H9 (cell line): ENCODE measurements at regions not wholly inside any gene's neighbourhood (a gene's known extent, or its start where the extent isn't known, plus 50 kb on each side); places are given as distances from the start of the nearest gene placed in this dataset.

Source experiments
- DNase-seq: peaks from one replicate; pipeline ENCODE4 v3.0.0-alpha.2; 2017
- H2AFZ ChIP-seq: one replicate; pipeline ENCODE4 v1.6.1; 2013; ENCODE audit warnings: mild to moderate bottlenecking, low read length, control low read depth, moderate library complexity
- H2AK5ac ChIP-seq: 2 replicates; pipeline ENCODE4 v1.6.1; 2013; ENCODE audit warnings: low read length, control low read depth, mixed read lengths; ENCODE audit not compliant: insufficient read length
- H2BK120ac ChIP-seq: one replicate; pipeline ENCODE4 v1.6.1; 2013; ENCODE audit warnings: low read depth, mild to moderate bottlenecking, low read length, control low read depth, inconsistent platforms; ENCODE audit not compliant: poor library complexity, severe bottlenecking
- H2BK12ac ChIP-seq: 2 replicates; pipeline ENCODE4 v1.6.1; 2013; ENCODE audit warnings: low read length, control low read depth, mixed read lengths, low read depth; ENCODE audit not compliant: insufficient read length
- H2BK15ac ChIP-seq: 2 replicates; pipeline ENCODE4 v1.6.1; 2013; ENCODE audit warnings: low read depth, low read length, control low read depth
- H2BK20ac ChIP-seq: one replicate; pipeline ENCODE4 v1.6.1; 2013; ENCODE audit warnings: low read depth, mild to moderate bottlenecking, low read length, control low read depth, inconsistent platforms; ENCODE audit not compliant: poor library complexity, severe bottlenecking
- H2BK5ac ChIP-seq: 2 replicates; pipeline ENCODE4 v1.6.1; 2013; ENCODE audit warnings: low read length, control low read depth, mixed read lengths; ENCODE audit not compliant: insufficient read length
- H3K14ac ChIP-seq: 2 replicates; pipeline ENCODE4 v1.6.1; 2013; ENCODE audit warnings: low read length, control low read depth; ENCODE audit not compliant: insufficient read depth
- H3K18ac ChIP-seq: 2 replicates; pipeline ENCODE4 v1.6.1; 2013; ENCODE audit warnings: low read depth, mild to moderate bottlenecking, mixed read lengths, low read length, control low read depth; ENCODE audit not compliant: insufficient read length
- H3K23ac ChIP-seq: 2 replicates; pipeline ENCODE4 v1.6.1; 2013; ENCODE audit warnings: low read length, control low read depth, mixed read lengths, low read depth; ENCODE audit not compliant: insufficient read length
- H3K23me2 ChIP-seq: 2 replicates; pipeline ENCODE4 v1.6.1; 2013; ENCODE audit warnings: low read depth, mild to moderate bottlenecking, mixed read lengths, low read length, control low read depth; ENCODE audit not compliant: insufficient read length, poor library complexity, severe bottlenecking
- H3K27ac ChIP-seq: 2 replicates; pipeline ENCODE4 v1.5.1; 2013; ENCODE audit warnings: low read length, control low read depth, mixed read lengths, low read depth; ENCODE audit not compliant: insufficient read length
- H3K27me3 ChIP-seq: 2 replicates; pipeline ENCODE4 v1.6.1; 2013; ENCODE audit warnings: low read length, control low read depth, inconsistent platforms; ENCODE audit not compliant: insufficient read depth
- H3K4ac ChIP-seq: 2 replicates; pipeline ENCODE4 v1.6.1; 2013; ENCODE audit warnings: low read depth, mild to moderate bottlenecking, control low read depth, inconsistent platforms, low read length, moderate library complexity
- H3K4me1 ChIP-seq: 2 replicates; pipeline ENCODE4 v1.6.1; 2013; ENCODE audit warnings: low read length, control low read depth, inconsistent platforms; ENCODE audit not compliant: insufficient read depth
- H3K4me2 ChIP-seq: 2 replicates; pipeline ENCODE4 v1.6.1; 2013; ENCODE audit warnings: low read length, control low read depth, mixed read lengths; ENCODE audit not compliant: insufficient read length, insufficient read depth
- H3K56ac ChIP-seq: 2 replicates; pipeline ENCODE4 v1.6.1; 2013; ENCODE audit warnings: low read depth, mild to moderate bottlenecking, mixed read lengths, low read length, control low read depth; ENCODE audit not compliant: insufficient read length
- H3K79me1 ChIP-seq: 2 replicates; pipeline ENCODE4 v1.6.1; 2013; ENCODE audit warnings: low read depth, mild to moderate bottlenecking, moderate library complexity, low read length, control low read depth, inconsistent platforms; ENCODE audit not compliant: insufficient read depth, poor library complexity, severe bottlenecking
- H3K79me2 ChIP-seq: 2 replicates; pipeline ENCODE4 v1.6.1; 2013; ENCODE audit warnings: low read length, control low read depth, inconsistent platforms; ENCODE audit not compliant: insufficient read depth
- H3K9ac ChIP-seq: 2 replicates; pipeline ENCODE4 v1.6.1; 2013; ENCODE audit warnings: low read length, control low read depth, mixed read lengths; ENCODE audit not compliant: insufficient read length; ENCODE audit errors: extremely low read depth
- H3K9me3 ChIP-seq: one replicate; pipeline ENCODE4 v1.6.1; 2013; ENCODE audit warnings: low read depth, low read length, inconsistent platforms; ENCODE audit not compliant: control insufficient read depth
- H3T11ph ChIP-seq: one replicate; pipeline ENCODE4 v1.6.1; 2013; ENCODE audit warnings: mild to moderate bottlenecking, low read length, control low read depth, inconsistent platforms
- H4K20me1 ChIP-seq: one replicate; pipeline ENCODE4 v1.6.1; 2013; ENCODE audit not compliant: control insufficient read depth, insufficient read length, insufficient read depth
- H4K5ac ChIP-seq: 2 replicates; pipeline ENCODE4 v1.6.1; 2013; ENCODE audit warnings: low read depth, mild to moderate bottlenecking, mixed read lengths, low read length, control low read depth; ENCODE audit not compliant: insufficient read length
- H4K8ac ChIP-seq: replicated peaks from 2 replicates; pipeline ENCODE4 v1.6.1; 2013; ENCODE audit warnings: low read length, control low read depth, mixed read lengths, low read depth; ENCODE audit not compliant: insufficient read length
- H4K91ac ChIP-seq: 2 replicates; pipeline ENCODE4 v1.6.1; 2013; ENCODE audit warnings: low read depth, mild to moderate bottlenecking, moderate library complexity, mixed read lengths, low read length, control low read depth; ENCODE audit not compliant: insufficient read length
- H3K27ac Mint-ChIP-seq, 3 experiments: 2 replicates in 2 of 3; 3 replicates in 1 of 3; pipeline ENCODE4 v1.8.0; 2020 to 2021; ENCODE audit warnings: mixed read lengths in 3 of 3, mild to moderate bottlenecking in 1 of 3, moderate library complexity in 1 of 3
- H3K27me3 Mint-ChIP-seq: 2 replicates; pipeline ENCODE4 v1.8.0; 2021; ENCODE audit warnings: low read depth, mild to moderate bottlenecking, moderate library complexity, mixed read lengths
- H3K36me3 Mint-ChIP-seq, 3 experiments: 2 replicates in 2 of 3; 3 replicates in 1 of 3; pipeline ENCODE4 v1.8.0; 2020 to 2021; ENCODE audit warnings: low read depth in 3 of 3, mixed read lengths in 3 of 3; ENCODE audit not compliant: insufficient read depth in 1 of 3
- H3K4me1 Mint-ChIP-seq, 2 experiments: 2 replicates each; pipeline ENCODE4 v1.8.0; 2020; ENCODE audit warnings: mixed read lengths in 2 of 2
- H3K4me3 Mint-ChIP-seq, 2 experiments: 2 replicates in 1 of 2; 3 replicates in 1 of 2; pipeline ENCODE4 v1.8.0; 2020 to 2021; ENCODE audit warnings: mild to moderate bottlenecking in 2 of 2, mixed read lengths in 2 of 2, moderate library complexity in 1 of 2
- H3K9me3 Mint-ChIP-seq, 2 experiments: 2 replicates in 1 of 2; 3 replicates in 1 of 2; pipeline ENCODE4 v1.8.0; 2020; ENCODE audit warnings: mild to moderate bottlenecking in 2 of 2, mixed read lengths in 2 of 2, moderate library complexity in 1 of 2
- CTCF ChIP-seq: fragments of 200-600 bp; sonication (generic); conservative IDR thresholded peaks from 3 replicates; pipeline ENCODE4 v1.8.0; 2021; ENCODE audit warnings: antibody characterized with exemption, mild to moderate bottlenecking
- WGBS: extraction: QIAGEN DNeasy Blood & Tissue Kit; methylation state at CpG from one replicate; pipeline ENCODE4 v1.1.7; 2013; ENCODE audit warnings: missing lambda C conversion rate, low lambda C conversion rate, mixed read lengths; ENCODE audit not compliant: insufficient read length; ENCODE audit errors: extremely low coverage; 5-methylcytosine and 5-hydroxymethylcytosine counted together

GRCh38 chr2:240229603-240230235 is 89.3 kb upstream of the OTOS start:
- H3K4me1 ChIP-seq = no peaks in the 10 kb centered on the region
- no peak overlapping the region for H2BK120ac ChIP-seq
- H3T11ph ChIP-seq = no peak overlapping the region
- H3K23ac ChIP-seq = no peak overlapping the region
- no peak overlapping the region for H2BK15ac ChIP-seq
- no peaks in the 10 kb centered on the region for H3K23me2 ChIP-seq
- no peak overlapping the region for H3K14ac ChIP-seq
- H3K79me2 ChIP-seq = no peaks in the 10 kb centered on the region
- Mint-ChIP-seq H3K4me3 (no peak overlapping the region), H3K9me3 (peaks cover 24 to 25% of the 10 kb centered on the region in 2 experiments), H3K4me1 (0 out of 4 replicates have a peak, but pooled peaks cover 0 to 2% of the 10 kb centered on the region in 2 experiments), H3K36me3 (peaks cover 0 to 8% (median 2%) of the 10 kb centered on the region in 3 experiments; a peak in 3 of 7 replicates), H3K27me3 (peaks cover 25% of the 10 kb centered on the region), H3K27ac (no peak overlapping the region)
- H2BK5ac ChIP-seq = no peak overlapping the region
- H3K9me3 ChIP-seq = no peaks in the 10 kb centered on the region
- H3K4ac ChIP-seq = no peak overlapping the region
- H2BK12ac ChIP-seq = no peak overlapping the region
- no peak overlapping the region for H2AK5ac ChIP-seq
- no peaks in the 10 kb centered on the region for H3K79me1 ChIP-seq
- no peaks in the 10 kb centered on the region for H3K27me3 ChIP-seq
- H4K20me1 ChIP-seq = no peaks in the 10 kb centered on the region
- H3K4me2 ChIP-seq = no peak overlapping the region
- H3K18ac ChIP-seq = no peak overlapping the region
- no peak overlapping the region for H4K8ac ChIP-seq
- no peak for DNase-seq
- no peak overlapping the region for H3K9ac ChIP-seq
- H4K91ac ChIP-seq = no peak overlapping the region
- H4K5ac ChIP-seq = no peak overlapping the region
- no peak overlapping the region for H2BK20ac ChIP-seq
- no peak overlapping the region for H3K56ac ChIP-seq
- WGBS = no CpG with 5 or more reads among the region's 5 CpGs
- H2AFZ ChIP-seq = no peak overlapping the region
- no peak for TF ChIP-seq CTCF
- H3K27ac ChIP-seq = no peak overlapping the region
